ENCODE measurements at regions not wholly inside any gene's neighbourhood (a gene's known extent, or its start where the extent isn't known, plus 50 kb on each side); places are given as distances from the start of the nearest gene placed in this dataset.
A peak's percentile ranks its signal among the peaks of the same experiment; 100 is the strongest.
"Not testable (repeated sequence)": the region's sequence is repeated elsewhere in the genome, so short reads cannot be mapped to it uniquely, and the experiment has no call there.

DNA sequence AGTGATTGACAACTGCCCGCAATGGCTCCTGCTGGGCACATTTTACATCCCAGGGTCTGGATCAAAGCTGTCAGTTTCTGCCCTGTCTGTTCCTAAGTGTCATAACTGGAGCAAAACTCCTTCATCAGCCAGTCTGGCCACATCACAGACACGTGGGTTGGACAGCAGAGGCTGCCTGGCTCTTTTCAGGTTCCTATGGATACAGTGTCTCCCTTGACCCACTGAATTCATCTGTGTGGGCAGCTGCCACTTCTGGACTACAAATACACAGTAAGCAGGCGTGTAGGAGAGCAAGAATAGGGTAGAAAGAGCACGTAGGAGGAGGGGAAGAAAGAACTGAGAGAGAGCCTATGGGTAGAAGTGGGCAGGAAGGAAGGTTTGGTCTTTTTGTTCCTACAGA, 238.0 kb downstream of the ENC1 start:
- no peak for DNase-seq (ENCODE audit: low spot score)

DNA sequence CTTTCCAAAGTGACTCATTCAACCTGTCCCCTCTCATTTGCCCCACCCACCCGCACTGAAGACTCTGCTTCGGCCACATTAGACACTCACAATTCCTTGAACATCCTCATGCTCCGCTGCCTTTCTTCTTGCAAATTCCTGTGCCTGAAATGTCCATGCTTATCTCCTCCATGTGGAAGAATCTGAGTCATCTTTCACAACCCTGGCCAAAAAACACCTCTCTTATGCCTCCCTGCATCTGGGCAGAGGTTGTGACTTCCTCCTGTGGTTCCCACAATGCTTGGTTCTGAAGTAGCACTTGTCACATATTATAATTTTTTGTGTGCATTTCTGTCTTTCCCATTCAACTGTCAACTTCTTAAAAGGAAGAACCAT, 238.6 kb downstream of the ENC1 start:
- DNase-seq (ENCODE audit: low spot score), result no peak

DNA sequence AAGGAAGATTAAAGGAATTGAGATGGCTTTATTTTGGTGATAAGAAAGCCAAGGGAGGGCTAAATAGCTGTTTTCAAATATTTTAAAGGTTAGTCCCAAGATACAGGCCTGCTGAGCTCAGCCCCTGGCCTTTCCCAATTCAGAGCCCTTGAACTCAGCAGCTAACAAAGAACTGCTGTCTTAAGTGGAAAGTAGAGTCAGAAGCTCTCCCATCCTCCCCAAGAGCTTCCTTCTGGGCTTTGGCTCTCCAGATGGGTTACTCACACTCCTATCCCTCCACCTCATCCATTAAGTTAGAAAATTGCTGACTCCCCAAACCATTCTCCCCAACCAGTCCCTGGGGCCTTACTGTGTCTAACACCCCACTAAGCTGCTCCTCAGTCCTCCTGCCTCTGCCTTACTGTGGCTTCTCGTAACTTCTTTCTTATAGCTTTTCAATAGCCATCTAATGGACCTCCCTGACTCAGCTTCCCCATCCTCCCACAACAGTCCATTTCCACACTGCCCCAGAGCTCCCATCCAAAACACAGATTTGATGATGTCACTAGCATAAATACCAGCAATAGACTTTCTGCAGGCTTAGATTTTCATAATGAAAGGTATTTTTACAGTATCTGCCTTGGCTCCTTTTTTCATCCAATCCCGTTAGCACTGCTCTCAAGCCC, 239.1 kb downstream of the ENC1 start:
- no peak for DNase-seq (ENCODE audit: low spot score)

DNA sequence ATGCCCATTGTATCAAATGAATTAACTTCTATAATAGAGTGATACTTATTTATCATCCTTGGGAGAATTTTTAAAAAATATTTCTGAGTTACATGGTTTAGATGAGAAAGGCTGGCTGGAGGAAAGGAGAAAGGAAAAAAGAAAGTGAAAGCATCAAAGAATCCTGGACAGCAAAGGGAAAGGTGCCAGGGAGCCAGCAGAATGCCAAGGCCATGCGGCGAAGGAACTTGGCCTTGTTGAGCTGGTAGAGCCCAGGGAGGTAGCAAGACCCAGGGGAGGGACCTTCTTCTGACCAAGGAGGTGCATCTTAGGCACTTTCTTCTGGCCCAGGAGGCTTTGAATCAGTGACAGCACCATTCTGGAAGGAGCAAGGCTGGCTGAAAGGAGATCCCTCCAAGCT, 240.5 kb downstream of the ENC1 start:
- DNase-seq (ENCODE audit: low spot score), result no peak

DNA sequence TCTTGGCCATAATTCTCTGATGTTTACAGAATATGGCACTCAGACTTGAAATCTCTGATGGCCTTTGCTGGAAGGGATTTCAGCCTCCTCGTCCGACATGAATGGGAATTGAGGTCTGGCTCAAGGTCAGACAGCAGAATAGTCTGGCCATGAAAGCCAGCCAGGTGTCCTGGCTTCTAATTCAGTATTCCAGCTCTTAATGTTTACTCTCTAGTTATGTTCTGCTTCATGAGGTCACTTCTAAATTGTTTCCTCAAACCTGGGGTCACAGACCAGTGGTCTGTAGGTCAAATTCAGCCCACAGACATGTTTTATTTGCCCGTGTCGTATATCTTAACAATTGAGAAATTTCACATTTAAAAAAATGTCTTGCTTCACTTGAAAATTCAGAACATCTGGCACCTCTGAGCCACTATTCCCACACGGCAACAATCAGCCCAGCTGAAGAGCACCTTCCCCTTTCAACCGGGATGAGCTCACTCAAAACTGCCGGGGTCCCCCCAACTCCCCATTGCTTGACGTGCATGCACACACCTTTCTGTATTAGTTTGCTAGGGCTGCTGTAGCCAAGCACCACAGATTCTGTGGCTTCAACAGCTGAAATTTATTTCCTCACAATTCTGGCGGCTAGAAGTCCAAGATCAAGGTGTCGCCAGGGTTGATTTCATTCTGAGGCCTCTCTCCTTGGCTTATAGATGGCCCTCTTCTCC, 243.5 kb downstream of the ENC1 start:
- DNase-seq (ENCODE audit: low spot score), result no peak

DNA sequence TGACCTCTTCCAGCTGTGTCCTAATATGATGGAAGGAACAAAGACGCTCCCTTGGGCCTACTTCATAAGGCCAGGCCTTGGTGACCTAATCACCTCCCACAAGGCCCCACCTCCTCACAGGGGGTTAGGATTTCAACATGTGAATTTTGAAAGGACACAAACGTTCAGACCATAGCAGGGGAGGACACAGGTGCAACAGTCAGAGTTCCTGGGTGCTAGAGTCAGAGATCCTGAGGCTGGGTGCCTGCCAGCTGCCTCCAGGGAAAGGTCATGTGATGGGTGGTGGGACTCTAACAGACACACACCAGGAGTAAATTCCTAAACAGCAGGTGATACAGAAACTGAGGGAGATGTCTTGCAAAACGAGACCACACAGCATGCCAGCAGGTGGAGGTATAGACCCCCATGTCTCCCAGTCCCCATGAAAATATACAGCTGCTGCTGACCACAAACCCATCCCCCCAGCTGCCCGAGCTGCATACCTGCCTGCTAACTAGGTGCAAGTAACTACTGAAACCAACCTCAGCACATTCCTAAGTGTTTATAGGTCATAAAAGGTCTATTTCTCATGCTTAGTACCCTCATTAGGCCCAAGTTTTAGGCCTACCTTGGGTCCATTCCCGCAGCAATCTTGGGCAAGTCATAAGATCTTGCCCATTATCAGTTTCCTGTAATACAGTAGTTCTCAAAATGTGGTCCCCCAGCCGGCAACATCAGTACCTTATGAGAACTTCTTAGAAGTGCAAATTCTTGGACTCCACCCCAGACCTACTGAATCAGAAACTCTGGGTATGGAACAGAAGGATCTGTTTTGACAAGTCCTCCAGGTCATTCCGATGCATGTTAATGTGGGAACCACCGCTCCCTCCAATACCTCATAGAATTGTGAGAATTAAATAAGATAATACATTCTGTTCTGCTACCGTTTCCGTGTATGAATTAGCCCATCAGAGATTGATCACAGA, 245.3 kb downstream of the ENC1 start:
- DNase-seq (ENCODE audit: low spot score), result peak; percentile 54

DNA sequence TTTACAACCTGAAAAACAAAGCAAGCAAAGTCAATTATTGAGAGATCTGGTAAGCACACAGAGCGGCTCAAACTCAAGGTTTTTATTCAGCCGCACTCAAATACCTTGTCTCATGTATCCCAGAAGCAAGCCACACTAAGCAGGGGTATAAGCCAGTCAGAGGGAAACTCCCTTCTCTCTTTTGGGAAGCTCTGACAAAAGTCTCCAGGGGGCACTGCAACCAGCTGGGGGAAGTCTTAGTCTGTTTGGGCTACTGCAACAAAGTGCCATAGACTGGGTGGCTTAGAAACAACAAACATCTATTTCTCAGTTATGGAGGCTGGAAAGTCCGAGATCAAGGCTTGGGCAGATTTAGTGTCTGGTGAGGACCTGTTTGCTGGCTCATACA, 246.0 kb downstream of the ENC1 start:
- DNase-seq (ENCODE audit: low spot score), result no peak

DNA sequence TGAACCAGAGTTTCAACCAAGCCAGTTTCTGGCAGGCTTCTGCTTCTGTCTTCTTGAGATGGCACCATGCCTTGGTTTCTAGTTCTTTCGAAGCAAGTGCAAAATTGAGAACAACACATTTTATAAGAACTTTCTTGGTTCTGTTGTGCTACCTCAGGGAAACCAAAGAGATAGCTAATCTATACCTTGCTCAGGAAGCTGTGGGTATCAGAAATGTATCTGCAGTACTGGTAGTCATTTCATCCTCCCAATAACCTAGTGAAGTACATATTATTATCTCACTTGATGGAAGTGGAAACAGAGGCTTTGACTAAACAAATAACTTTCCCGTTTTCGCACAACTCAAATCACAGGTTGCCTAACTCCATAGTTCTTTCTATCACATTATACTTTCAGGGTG, 246.6 kb downstream of the ENC1 start:
- no peak for DNase-seq (ENCODE audit: low spot score)

DNA sequence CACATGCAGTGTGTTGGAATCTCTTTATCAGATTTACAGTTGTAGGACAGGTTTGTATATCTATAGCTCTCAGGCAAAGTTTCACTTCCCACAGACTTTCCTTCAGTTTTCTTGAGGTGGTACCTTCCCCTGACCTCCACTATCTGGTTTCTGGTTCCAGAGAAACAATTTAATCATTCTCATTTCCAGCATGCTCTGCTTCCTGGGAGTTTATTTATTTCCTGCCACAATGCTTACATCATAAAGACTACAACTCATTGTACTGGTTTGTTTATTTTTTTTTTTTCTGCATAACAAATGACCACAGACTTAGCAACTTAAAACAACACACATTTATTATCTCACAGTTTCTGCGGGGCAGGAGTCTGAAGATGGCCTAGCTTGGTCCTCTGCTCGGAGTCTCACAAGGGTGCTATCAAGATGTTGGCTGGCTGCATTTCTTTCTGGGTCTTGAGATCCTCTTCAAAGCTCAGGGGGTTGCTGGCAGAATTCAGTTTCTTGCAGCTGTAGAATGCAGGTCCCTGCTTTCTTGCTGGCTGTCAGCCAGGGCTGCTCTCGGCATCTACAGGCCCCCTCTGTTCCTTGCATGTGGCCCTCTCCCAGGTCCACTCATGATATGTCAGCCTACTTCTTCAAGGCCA, 247.7 kb downstream of the ENC1 start:
- DNase-seq (ENCODE audit: low spot score), result peak; percentile 33

DNA sequence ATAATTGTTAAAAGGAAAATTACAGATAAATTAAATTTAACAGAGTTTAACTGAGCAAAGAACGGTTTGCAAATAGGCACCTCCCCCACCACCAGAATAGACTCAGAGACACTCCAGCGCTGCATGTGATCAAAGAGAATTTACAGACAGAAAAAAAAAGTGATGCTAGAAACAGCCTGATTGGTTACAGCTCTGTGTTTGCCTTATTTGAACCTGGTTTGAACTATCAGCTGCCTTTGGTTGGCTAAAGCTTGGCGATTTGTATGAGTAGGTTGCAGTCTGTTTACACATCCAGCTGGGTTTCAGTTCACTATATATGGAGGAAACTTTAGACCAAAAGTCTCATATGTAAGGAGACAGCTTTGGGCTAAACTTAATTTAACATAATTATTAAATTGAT, 249.1 kb downstream of the ENC1 start:
- no peak for DNase-seq (ENCODE audit: low spot score)

DNA sequence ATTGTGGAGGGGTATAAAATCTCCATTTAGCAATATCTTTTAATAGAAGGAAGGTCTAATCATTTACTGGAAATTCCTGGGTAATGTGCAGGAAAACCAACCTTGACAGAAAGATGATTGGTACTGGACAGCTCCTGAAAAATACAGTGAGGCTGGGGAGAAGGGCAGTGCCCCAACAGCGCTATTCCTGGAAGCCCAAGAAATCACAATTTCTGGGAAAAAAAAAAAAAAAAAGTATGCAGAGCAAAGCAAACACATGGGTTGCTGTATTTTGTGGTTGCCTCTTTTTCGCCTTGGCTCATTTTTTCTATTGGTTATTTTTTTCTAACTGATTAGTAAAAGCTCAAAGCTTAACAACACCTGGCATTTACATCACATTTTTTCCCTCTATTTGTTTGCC, 249.7 kb downstream of the ENC1 start:
- no peak for DNase-seq (ENCODE audit: low spot score)

DNA sequence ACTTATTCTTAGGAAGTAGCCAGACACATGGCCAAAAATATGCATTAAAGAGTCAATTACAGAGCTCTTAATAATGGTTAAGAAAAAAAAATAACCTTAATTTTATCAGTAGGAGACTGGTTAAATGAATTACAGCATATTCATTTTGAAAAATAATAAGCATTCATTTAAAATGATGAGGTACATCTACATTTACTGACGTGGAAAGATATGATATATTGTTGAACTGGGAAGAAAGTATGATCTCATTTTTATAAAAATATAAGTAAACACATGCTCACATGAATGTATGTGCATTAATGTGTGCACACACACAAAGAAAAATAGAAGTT, 250.3 kb downstream of the ENC1 start:
- DNase-seq (ENCODE audit: low spot score), result no peak

DNA sequence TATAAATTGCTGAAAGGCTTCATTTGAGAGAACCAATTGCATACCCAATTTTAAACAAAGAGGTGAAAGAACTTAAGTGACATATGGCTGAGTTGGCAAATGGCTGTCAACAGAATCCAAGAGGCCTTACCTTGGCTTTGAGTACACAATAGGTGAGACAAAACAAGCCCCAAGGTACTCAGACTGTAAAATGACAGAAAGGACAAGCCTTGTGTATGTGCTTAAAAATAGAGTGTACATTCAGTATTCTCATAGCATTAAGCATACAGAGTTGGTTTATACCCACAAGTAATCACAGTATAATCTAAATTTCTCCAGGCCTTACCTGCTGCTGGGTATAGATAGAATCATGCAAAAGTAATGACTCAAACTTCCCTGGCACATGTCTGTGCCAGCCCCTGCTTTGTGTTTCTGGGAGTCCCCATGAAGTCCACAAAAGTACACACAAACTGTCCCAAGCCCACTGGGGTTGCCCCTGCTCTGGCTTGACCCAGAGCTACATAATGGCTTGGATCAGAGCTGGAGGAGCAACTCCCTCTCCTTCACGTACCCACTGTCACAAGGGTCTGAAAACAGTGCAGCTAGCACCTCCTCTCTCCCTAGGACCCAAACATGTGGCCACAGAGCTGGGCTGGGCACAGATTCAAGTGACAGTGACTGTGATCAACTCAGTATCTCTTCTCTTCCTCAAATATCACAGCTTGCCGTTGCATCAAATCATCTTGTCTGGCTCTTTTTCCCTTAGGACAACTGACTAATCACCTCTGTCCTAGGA, 250.8 kb downstream of the ENC1 start:
- DNase-seq (ENCODE audit: low spot score), result no peak

DNA sequence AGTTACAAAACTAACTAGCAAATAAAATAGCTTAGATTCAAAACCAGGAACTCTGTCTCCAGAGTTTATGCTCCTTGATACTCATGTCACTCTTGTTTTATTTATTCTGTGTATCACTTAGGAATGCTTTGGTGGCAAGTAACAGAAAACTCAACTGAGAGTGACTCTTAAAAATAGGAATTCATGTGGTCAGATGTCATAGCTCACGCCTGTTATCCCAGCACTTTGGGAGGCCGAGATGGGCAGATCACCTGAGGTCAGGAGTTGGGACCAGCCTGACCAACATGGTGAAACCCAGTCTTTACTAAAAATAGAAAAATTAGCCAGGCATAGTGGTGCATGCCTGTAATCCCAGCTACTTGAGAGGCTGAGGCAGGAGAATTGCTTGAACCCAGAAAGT, 252.1 kb downstream of the ENC1 start:
- not testable (repeated sequence) for DNase-seq (ENCODE audit: low spot score)

DNA sequence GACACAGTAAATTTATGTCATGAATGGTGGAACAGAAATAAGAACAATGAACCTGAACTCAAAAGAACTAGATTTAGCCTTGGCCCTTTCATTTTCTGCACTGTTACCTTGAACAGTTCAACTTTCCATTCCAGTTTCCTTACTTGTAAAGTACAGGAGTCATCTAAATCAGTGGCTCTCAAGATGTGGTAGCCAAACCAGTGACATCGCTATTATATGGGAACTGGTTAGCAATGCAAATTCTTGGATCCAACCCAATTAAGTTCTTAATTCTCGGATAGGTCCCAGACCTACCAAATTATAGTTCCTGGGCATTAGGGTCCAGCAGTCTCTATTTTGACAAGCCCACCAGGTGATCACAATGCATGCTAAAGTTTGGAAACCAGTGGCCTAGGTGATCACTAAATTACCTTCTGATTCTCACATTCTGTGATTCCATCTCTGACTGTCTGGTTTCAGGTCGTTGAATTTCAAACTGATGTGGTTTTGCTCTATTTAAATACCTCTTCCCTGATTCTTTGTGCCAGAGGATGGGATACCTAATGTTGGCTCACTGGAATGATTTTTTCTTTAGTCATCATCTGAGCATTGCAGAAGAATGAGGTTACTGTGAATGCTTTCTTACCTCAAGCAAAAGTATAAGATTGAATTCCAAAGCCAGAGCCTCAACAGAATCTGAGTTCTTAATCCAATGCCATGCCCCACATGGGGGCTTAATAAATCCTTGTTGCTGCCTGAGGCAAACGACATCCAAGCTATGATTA, 253.8 kb downstream of the ENC1 start:
- DNase-seq (ENCODE audit: low spot score), result no peak

DNA sequence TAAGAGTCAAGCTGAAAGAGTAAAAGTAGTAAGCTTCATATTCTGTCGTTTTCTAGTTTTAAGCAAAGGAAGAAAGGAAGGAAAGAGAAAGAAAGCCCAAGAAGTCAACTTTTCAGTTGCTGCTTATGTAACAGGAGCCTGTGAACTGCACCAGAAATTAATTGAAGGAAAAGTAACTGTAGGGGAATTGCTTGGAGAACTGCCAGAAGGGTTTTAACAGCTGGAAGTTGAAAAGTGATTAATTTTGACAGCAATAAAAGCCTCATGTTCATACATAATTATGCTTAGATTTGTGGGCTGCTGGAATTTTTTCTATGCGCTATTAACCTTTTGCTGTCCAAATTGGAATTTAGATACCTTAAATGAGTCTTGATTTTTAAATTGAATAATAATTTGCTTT, 255.7 kb downstream of the ENC1 start:
- no peak for DNase-seq (ENCODE audit: low spot score)

DNA sequence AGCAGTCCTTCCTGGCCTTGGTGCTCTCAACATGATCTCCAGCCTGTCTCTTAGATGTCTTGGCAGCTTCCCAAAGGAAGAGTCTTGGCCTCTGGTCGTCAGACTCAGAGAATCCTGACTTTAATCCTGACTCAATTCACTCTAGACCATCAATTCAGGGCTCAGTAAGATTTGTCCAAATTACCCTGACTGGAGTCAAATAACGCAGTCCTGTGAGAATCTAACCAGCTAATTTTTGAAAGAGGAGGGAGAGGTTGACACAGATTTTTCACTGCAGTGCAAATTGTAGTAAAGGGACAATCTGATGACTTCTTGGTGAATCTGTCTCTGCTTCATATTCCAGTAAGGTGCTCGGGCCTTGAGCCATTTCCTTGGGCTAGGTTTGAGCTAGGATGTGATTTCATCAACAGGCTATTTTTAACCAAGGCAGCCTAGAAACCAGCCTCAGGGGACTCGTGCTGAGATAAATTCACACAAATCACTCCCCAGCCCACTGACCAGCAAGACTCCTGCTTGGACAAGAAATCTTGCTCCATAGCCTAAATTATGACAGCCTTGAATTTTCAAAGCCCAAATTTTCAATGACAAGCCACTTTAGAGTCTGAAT, 257.4 kb downstream of the ENC1 start:
- no peak for DNase-seq (ENCODE audit: low spot score)

DNA sequence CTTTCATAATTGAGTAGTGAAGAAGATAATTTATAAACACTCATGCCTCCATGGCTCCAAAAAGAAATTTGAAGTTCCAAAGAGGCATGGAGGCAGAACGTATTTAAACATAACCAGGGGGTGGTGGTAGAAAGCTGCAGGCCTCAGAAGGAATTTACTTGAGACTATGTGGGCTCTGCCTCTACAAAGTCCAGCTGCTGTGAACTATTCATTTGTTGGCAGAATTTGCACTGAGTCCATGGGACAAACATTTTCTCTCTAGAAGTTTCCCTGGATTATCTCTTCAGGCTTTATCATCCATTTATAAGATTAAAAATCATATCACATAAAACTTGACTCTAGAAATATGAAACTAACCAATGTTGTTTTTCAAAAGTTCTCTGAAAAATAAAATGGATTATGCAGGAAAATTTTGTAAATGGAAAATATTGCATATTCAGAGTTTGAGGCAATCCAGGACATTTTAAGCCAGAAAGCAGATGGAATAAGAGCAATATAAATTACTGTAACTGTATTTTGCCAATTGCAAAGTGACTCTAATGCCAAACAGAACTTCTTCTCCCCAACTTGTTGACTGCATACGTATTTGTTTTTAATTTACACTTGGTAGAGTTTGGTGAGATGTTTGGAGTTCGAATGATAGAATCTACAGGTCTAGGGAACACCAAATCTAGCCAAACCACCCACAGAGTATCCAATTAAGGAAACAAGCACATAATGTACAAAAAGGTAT, 258.2 kb downstream of the ENC1 start:
- DNase-seq (ENCODE audit: low spot score), result no peak

DNA sequence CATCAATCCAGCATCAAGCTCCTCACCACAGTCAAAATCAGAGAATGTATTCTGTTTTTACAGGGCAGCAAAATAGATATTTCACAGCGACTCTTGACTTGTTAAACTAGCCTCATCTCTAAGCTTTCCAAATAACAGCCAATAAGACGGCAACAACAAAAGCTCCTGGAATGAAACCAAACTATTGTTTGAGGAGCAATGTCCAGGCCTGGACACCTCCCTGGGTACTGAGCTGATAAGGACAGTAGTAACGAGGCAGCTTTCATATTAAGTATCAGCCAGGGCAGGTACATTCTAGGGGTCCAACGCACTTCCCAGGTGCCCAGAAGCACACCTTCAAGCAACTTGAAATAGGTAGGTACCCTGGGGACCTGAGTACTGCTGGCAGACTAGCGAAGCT, 260.3 kb downstream of the ENC1 start:
- DNase-seq (ENCODE audit: low spot score), result no peak

DNA sequence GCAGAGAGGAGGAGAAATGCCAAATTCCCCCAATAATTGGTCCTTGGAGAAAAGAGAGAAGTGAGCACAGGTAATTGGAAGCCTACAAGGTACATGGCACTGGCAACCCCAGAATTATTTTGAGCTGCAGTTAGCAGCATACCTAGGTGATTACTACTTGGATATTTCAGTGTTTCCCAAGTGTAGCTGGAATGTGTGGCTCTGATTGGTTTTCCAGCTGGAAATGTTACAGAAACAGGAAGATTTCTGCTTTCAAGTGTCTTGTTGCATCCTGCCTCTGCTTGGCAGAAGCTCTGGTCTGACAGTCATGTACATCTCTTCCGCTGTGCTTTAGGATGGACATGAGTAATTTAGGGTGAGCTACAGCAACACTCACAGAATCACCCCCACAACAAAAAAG, 262.1 kb downstream of the ENC1 start:
- DNase-seq (ENCODE audit: low spot score), result no peak

Measured in SW480 (cell line).